ENCODE measurements at regions not wholly inside any gene's neighbourhood (a gene's known extent, or its start where the extent isn't known, plus 50 kb on each side); places are given as distances from the start of the nearest gene placed in this dataset.
A peak's percentile ranks its signal among the peaks of the same experiment; 100 is the strongest.
"Not testable (repeated sequence)": the region's sequence is repeated elsewhere in the genome, so short reads cannot be mapped to it uniquely, and the experiment has no call there.

- peak; percentile 31 for DNase-seq (ENCODE audit: low spot score)
These were observed 115.2 kb upstream of the RAB18 start for GRCh38 chr10:27388761-27389399.

- no peak for DNase-seq (ENCODE audit: low spot score)
These were observed 120.2 kb upstream of the RAB18 start for GRCh38 chr10:27383595-27384542.

GRCh38 chr10:27382176-27382575 is 121.9 kb upstream of the RAB18 start:
- DNase-seq (ENCODE audit: low spot score), result no peak

- no peak for DNase-seq (ENCODE audit: low spot score)
These were observed 123.2 kb upstream of the RAB18 start for GRCh38 chr10:27380929-27381358.

- DNase-seq (ENCODE audit: low spot score), result not testable (repeated sequence)
These were observed 125.1 kb upstream of the RAB18 start for GRCh38 chr10:27379041-27379440.

GRCh38 chr10:27373566-27374160 is 130.4 kb upstream of the RAB18 start:
- no peak for DNase-seq (ENCODE audit: low spot score)

- no peak for DNase-seq (ENCODE audit: low spot score)
These were observed 131.5 kb upstream of the ACBD5 start for GRCh38 chr10:27372095-27372494.

- DNase-seq (ENCODE audit: low spot score), result not testable (repeated sequence)
These were observed 130.8 kb upstream of the ACBD5 start for GRCh38 chr10:27371375-27371774.

GRCh38 chr10:27369880-27370279 is 129.3 kb upstream of the ACBD5 start:
- no peak for DNase-seq (ENCODE audit: low spot score)

- no peak for DNase-seq (ENCODE audit: low spot score)
These were observed 128.1 kb upstream of the ACBD5 start for GRCh38 chr10:27368706-27369105.

- DNase-seq (ENCODE audit: low spot score), result no peak
These were observed 126.2 kb upstream of the ACBD5 start for GRCh38 chr10:27366769-27367168.

- DNase-seq (ENCODE audit: low spot score), result no peak
These were observed 123.4 kb upstream of the ACBD5 start for GRCh38 chr10:27364028-27364427.

GRCh38 chr10:27360581-27361172 is 120.1 kb upstream of the ACBD5 start:
- peak; percentile 35 for DNase-seq (ENCODE audit: low spot score)

- no peak for DNase-seq (ENCODE audit: low spot score)
These were observed 119.3 kb upstream of the ACBD5 start for GRCh38 chr10:27359792-27360355.

GRCh38 chr10:27356738-27357137 is 116.1 kb upstream of the ACBD5 start:
- no peak for DNase-seq (ENCODE audit: low spot score)

- DNase-seq (ENCODE audit: low spot score), result no peak
These were observed 115.4 kb upstream of the ACBD5 start for GRCh38 chr10:27355918-27356573.

GRCh38 chr10:27354643-27355270 is 114.2 kb upstream of the ACBD5 start:
- not testable (repeated sequence) for DNase-seq (ENCODE audit: low spot score)

GRCh38 chr10:27354100-27354499 is 113.5 kb upstream of the ACBD5 start:
- not testable (repeated sequence) for DNase-seq (ENCODE audit: low spot score)

GRCh38 chr10:27349987-27350386 is 109.4 kb upstream of the ACBD5 start:
- no peak for DNase-seq (ENCODE audit: low spot score)

GRCh38 chr10:27347827-27348207 is 107.2 kb upstream of the ACBD5 start:
- DNase-seq (ENCODE audit: low spot score), result not testable (repeated sequence)

- DNase-seq (ENCODE audit: low spot score), result no peak
These were observed 104.9 kb upstream of the ACBD5 start for GRCh38 chr10:27345455-27345920.

All from AG20443 (cell line).